ENCODE measurements at regions not wholly inside any gene's neighbourhood (a gene's known extent, or its start where the extent isn't known, plus 50 kb on each side); places are given as distances from the start of the nearest gene placed in this dataset.

DNA sequence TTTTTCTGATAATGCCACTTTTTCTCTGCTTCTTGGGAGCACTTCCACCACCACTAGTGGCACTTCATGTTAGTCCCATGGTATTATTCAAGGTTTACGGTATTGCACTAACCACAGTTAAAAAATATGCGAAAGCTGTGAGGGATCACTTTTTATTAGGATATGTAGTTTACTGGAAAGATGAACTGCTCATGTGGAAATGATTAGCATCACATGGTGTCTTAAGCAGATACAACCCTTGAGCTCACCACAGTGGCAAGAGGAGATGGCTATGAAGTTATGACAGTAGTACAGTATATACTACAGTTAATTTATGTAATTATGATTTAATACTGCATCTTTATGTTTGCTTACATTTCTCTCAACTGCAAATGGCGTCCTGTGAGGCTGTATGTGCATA, 134.5 kb upstream of the HMGN3 start:
- TF ChIP-seq, protein P1, sequence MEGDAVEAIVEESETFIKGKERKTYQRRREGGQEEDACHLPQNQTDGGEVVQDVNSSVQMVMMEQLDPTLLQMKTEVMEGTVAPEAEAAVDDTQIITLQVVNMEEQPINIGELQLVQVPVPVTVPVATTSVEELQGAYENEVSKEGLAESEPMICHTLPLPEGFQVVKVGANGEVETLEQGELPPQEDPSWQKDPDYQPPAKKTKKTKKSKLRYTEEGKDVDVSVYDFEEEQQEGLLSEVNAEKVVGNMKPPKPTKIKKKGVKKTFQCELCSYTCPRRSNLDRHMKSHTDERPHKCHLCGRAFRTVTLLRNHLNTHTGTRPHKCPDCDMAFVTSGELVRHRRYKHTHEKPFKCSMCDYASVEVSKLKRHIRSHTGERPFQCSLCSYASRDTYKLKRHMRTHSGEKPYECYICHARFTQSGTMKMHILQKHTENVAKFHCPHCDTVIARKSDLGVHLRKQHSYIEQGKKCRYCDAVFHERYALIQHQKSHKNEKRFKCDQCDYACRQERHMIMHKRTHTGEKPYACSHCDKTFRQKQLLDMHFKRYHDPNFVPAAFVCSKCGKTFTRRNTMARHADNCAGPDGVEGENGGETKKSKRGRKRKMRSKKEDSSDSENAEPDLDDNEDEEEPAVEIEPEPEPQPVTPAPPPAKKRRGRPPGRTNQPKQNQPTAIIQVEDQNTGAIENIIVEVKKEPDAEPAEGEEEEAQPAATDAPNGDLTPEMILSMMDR (IDR thresholded peaks at IDR 0.05): no peak
- TF ChIP-seq POLR2A (IDR thresholded peaks at IDR 0.05) (no peak), EP300 (IDR thresholded peaks at IDR 0.05) (no peak)
